Colonic mucosa (tissue), 4 donors: ENCODE measurements at regions not wholly inside any gene's neighbourhood (a gene's known extent, or its start where the extent isn't known, plus 50 kb on each side); places are given as distances from the start of the nearest gene placed in this dataset.

Experiments
- DNase-seq: peaks from one replicate; pipeline ENCODE4 v3.0.0-alpha.2; 2020
- H3K27ac ChIP-seq: fragments of 200-600 bp; one replicate; pipeline ENCODE4 v1.8.0; 2021
- H3K27me3 ChIP-seq: fragments of 200-600 bp; one replicate; pipeline ENCODE4 v1.8.0; 2021
- H3K36me3 ChIP-seq: fragments of 200-600 bp; one replicate; pipeline ENCODE4 v1.8.0; 2021
- H3K4me1 ChIP-seq: fragments of 200-600 bp; one replicate; pipeline ENCODE4 v1.8.0; 2021; ENCODE audit warnings: mild to moderate bottlenecking
- H3K4me3 ChIP-seq: fragments of 200-600 bp; one replicate; pipeline ENCODE4 v1.8.0; 2021
- H3K9ac ChIP-seq, 2 donors: one replicate each; pipeline ENCODE4 v1.7.0; 2013; ENCODE audit warnings: control low read depth in 2 of 2, low read depth in 2 of 2, low read length in 2 of 2
- H3K9me3 ChIP-seq: fragments of 200-600 bp; one replicate; pipeline ENCODE4 v1.8.0; 2021
- intact Hi-C: fragments of 100-400 bp; cut with DNase I; formaldehyde crosslinking; loops from one replicate; pipeline ENCODE4 v1.14.1; 2022
- TF ChIP-seq, protein P1 (sequence below): fragments of 200-600 bp; IDR thresholded peaks from one replicate; pipeline ENCODE4 v1.8.0; 2022; ENCODE audit warnings: antibody characterized with exemption, mild to moderate bottlenecking
- donor health status: healthy.
- donor health status: DM: no; HTN: no; CAD: no.
- donor health status: DM: no; HTN: no; CAD: no.

DNA sequence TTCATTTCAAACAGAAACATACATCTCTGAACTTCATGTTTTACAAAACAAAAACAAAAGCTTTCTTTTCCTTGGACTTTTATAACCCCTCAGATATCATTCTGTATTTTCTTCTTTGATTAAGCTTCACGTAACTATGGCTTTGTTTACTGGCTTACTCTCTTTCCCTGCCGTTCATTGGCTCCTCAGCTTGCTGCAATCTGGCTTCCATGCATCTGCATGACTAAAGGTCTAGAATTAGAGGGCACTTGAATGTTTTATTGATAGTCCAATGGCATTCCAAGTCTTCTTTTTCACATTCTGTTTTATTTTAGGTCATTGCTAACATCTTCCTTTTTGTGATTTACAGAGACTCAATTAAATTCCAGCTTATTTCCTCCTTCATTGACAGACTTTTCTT, 487.6 kb downstream of the GRXCR1 start:
- no peak overlapping the region for H3K9ac ChIP-seq
- no peaks in the 10 kb centered on the region for H3K9me3 ChIP-seq
- H3K4me1 ChIP-seq = no peaks in the 10 kb centered on the region
- no peak for DNase-seq
- no peaks in the 10 kb centered on the region for H3K36me3 ChIP-seq
- H3K27ac ChIP-seq = no peak overlapping the region
- intact Hi-C loops = no loop called here
- H3K27me3 ChIP-seq = no peaks in the 10 kb centered on the region
- TF ChIP-seq, protein P1, sequence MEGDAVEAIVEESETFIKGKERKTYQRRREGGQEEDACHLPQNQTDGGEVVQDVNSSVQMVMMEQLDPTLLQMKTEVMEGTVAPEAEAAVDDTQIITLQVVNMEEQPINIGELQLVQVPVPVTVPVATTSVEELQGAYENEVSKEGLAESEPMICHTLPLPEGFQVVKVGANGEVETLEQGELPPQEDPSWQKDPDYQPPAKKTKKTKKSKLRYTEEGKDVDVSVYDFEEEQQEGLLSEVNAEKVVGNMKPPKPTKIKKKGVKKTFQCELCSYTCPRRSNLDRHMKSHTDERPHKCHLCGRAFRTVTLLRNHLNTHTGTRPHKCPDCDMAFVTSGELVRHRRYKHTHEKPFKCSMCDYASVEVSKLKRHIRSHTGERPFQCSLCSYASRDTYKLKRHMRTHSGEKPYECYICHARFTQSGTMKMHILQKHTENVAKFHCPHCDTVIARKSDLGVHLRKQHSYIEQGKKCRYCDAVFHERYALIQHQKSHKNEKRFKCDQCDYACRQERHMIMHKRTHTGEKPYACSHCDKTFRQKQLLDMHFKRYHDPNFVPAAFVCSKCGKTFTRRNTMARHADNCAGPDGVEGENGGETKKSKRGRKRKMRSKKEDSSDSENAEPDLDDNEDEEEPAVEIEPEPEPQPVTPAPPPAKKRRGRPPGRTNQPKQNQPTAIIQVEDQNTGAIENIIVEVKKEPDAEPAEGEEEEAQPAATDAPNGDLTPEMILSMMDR = no peak
- H3K4me3 ChIP-seq = no peak overlapping the region

DNA sequence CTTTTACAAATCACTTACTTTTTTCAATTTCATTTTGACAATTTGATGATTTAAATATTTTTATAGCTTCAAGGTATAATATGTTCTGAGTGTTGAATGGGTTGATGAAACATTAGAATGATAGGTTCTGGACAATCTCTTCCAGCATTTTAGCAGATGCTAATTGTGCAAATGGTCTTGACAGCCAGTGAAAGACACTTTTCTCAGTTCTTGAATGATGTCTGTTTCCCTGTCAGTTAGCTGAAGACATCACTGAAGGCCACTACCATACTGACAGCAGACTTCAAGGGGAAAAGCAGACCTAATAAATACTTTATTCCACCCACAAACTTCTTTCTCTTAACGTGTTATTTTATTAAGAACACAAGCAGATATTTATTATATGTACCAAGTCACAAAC, 498.6 kb downstream of the GRXCR1 start:
- TF ChIP-seq, protein P1 = no peak
- H3K4me3 ChIP-seq = no peak overlapping the region
- H3K9ac ChIP-seq = no peak overlapping the region
- no peak for DNase-seq
- H3K9me3 ChIP-seq = no peaks in the 10 kb centered on the region
- no peak overlapping the region for H3K27ac ChIP-seq
- H3K36me3 ChIP-seq = no peaks in the 10 kb centered on the region
- H3K27me3 ChIP-seq = no peaks in the 10 kb centered on the region
- no peaks in the 10 kb centered on the region for H3K4me1 ChIP-seq
- intact Hi-C loops = no loop called here

DNA sequence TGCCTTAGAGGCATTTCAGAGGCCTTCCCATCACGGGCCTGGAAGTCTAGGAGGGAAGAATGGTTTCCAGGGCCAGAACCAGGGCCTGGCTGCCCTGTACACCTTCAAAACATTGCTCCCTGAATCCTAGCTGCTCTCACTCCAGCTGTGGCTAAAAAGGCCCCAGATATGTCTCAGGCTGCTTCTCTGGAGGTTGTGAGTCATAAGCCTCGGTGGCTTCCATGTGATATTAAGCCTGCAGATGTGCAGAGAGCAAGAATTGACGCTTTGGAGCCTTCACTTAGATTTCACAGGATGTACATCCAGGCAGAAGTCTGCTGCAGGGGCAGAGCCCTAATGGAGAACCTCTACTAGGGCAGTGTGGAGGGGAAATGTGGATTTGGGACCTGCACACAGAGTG, 502.5 kb downstream of the GRXCR1 start:
- Histone ChIP-seq H3K4me1 (no peaks in the 10 kb centered on the region), H3K36me3 (no peaks in the 10 kb centered on the region), H3K27me3 (no peaks in the 10 kb centered on the region), H3K27ac (no peak overlapping the region), H3K9me3 (no peaks in the 10 kb centered on the region), H3K9ac (no peak overlapping the region), H3K4me3 (no peak overlapping the region)
- intact Hi-C loops = no loop called here
- no peak for DNase-seq
- TF ChIP-seq, protein P1 = no peak

DNA sequence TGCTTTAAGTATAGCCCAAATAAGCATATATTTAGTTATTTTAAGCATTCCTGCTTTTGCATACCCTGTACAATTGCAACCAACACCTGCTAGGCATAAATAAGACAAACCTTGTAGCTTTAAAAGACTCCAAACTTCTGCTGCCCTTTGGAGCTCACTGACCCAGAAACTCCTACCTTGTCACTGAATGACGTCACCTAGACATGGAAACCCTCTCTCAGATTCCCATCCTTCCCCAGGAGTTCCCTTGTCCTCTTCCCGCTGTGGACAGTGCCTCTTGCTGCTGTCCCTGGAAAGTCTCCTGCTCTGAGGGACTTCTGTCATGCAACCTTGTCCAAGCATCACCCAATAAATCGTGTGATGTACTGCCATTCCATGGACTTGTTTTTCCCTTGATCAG, 507.2 kb downstream of the GRXCR1 start:
- TF ChIP-seq, protein P1 = no peak
- Histone ChIP-seq H3K9ac (no peak overlapping the region), H3K27me3 (no peaks in the 10 kb centered on the region), H3K36me3 (no peaks in the 10 kb centered on the region), H3K4me3 (no peak overlapping the region), H3K9me3 (peaks cover 1% of the 10 kb centered on the region), H3K4me1 (no peaks in the 10 kb centered on the region), H3K27ac (no peak overlapping the region)
- intact Hi-C loops = no loop called here
- DNase-seq = no peak

DNA sequence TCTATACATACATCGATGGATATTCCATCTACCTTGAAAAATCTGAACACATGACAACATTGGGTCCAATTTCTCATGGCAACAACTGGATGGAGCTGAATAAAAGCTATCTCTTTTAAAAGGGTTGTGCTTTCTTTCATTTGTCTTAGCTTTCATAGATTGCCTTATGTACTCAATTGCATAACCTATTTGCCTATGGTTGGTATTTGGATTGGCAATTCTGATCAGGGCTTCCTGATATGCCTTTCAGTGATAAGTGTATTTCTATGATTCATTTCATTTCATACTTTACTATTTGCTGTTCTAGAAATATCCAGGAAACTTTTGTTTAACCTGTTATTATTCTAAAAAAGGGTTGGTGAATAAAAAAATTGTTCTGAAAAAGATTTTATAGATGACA, 509.9 kb downstream of the GRXCR1 start:
- no peak overlapping the region for H3K4me3 ChIP-seq
- intact Hi-C loops = no loop called here
- peaks cover 4% of the 10 kb centered on the region for H3K9me3 ChIP-seq
- no peak for DNase-seq
- TF ChIP-seq, protein P1 = no peak
- no peak overlapping the region for H3K27ac ChIP-seq
- no peaks in the 10 kb centered on the region for H3K36me3 ChIP-seq
- H3K27me3 ChIP-seq = no peaks in the 10 kb centered on the region
- no peak overlapping the region for H3K9ac ChIP-seq
- no peaks in the 10 kb centered on the region for H3K4me1 ChIP-seq

DNA sequence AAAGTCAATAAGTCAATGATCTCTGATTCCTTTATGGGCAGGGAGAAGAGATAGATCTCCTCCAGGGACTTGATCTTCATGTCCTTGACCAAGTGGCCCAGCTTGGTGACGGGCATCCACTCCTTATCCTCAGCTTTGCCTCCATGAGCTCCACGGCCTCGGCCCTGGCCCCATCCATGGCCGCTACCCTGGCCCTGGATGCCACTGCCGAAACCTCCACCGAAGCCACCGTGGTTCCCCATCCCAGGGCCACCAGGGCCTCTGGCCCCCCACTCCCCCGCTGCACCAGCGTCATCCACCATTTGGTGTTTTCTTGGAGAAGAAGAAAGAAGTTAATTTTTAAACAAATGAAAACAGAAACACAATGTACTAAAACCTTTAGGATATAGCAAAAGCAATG, 518.1 kb downstream of the GRXCR1 start:
- Histone ChIP-seq H3K27me3 (no peaks in the 10 kb centered on the region), H3K27ac (no peak overlapping the region), H3K9me3 (no peaks in the 10 kb centered on the region), H3K36me3 (no peaks in the 10 kb centered on the region), H3K9ac (no peak overlapping the region), H3K4me3 (no peak overlapping the region), H3K4me1 (no peaks in the 10 kb centered on the region)
- intact Hi-C loops = no loop called here
- DNase-seq = no peak
- TF ChIP-seq, protein P1 = no peak
